Stomach (tissue), 4 donors: ENCODE measurements at regions not wholly inside any gene's neighbourhood (a gene's known extent, or its start where the extent isn't known, plus 50 kb on each side); places are given as distances from the start of the nearest gene placed in this dataset.

Experiments
- EP300 ChIP-seq: sonication (generic); formaldehyde crosslinking; IDR thresholded peaks from one replicate; pipeline ENCODE4 v1.6.1; 2017; ENCODE audit warnings: antibody characterized with exemption
- POLR2A ChIP-seq, 4 donors: fragments of 450-650 bp; IDR thresholded peaks; one replicate each; pipeline ENCODE4 v1.6.1; 2016; ENCODE audit warnings: antibody characterized with exemption in 4 of 4, control low read depth in 2 of 4, mild to moderate bottlenecking in 1 of 4, moderate library complexity in 1 of 4
- TF ChIP-seq, protein P1 (sequence below), 7 experiments: fragments of 450-650 bp in 4 of 7; fragments of 200-600 bp in 3 of 7; sonication (generic) in 3 of 7; IDR thresholded peaks; one replicate each; pipeline ENCODE4 v1.5.1; 2016 to 2019; ENCODE audit warnings: antibody characterized with exemption in 7 of 7, control low read depth in 2 of 7, mild to moderate bottlenecking in 1 of 7

DNA sequence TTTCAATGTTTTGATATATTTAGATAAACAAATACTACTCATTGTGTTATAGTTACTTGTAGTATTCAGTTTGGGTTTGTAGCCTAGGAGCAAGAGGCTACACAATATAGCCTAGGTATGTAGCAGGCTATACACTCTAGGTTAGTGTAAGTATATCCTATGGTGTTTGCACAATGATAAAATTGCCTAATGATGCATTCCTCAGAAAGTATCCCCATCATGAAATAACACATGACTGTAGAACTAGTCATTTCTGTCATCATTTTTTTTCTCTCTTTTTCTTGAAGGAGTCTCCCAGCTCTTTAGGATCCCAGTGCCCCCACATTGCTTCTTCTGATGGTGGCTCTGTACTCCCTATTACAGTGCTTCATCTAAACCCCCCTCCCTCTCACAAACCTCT lies 157.7 kb upstream of the CADPS start:
- TF ChIP-seq EP300: no peak
- TF ChIP-seq, protein P1, sequence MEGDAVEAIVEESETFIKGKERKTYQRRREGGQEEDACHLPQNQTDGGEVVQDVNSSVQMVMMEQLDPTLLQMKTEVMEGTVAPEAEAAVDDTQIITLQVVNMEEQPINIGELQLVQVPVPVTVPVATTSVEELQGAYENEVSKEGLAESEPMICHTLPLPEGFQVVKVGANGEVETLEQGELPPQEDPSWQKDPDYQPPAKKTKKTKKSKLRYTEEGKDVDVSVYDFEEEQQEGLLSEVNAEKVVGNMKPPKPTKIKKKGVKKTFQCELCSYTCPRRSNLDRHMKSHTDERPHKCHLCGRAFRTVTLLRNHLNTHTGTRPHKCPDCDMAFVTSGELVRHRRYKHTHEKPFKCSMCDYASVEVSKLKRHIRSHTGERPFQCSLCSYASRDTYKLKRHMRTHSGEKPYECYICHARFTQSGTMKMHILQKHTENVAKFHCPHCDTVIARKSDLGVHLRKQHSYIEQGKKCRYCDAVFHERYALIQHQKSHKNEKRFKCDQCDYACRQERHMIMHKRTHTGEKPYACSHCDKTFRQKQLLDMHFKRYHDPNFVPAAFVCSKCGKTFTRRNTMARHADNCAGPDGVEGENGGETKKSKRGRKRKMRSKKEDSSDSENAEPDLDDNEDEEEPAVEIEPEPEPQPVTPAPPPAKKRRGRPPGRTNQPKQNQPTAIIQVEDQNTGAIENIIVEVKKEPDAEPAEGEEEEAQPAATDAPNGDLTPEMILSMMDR (IDR thresholded peaks at IDR 0.05): no peak
- no peak for TF ChIP-seq POLR2A (IDR thresholded peaks at IDR 0.05)
